C4-2B (cell line): ENCODE measurements at regions not wholly inside any gene's neighbourhood (a gene's known extent, or its start where the extent isn't known, plus 50 kb on each side); places are given as distances from the start of the nearest gene placed in this dataset.

Experiments used
- ZFX ChIP-seq: fragments of 450-650 bp; IDR thresholded peaks from 2 replicates; pipeline ENCODE4 v1.6.1; 2017
- TF ChIP-seq, protein P1 (sequence below): fragments of 450-650 bp; conservative IDR thresholded peaks from 2 replicates; pipeline ENCODE4 v1.5.1; 2017; ENCODE audit warnings: mild to moderate bottlenecking

- TF ChIP-seq, protein P1, sequence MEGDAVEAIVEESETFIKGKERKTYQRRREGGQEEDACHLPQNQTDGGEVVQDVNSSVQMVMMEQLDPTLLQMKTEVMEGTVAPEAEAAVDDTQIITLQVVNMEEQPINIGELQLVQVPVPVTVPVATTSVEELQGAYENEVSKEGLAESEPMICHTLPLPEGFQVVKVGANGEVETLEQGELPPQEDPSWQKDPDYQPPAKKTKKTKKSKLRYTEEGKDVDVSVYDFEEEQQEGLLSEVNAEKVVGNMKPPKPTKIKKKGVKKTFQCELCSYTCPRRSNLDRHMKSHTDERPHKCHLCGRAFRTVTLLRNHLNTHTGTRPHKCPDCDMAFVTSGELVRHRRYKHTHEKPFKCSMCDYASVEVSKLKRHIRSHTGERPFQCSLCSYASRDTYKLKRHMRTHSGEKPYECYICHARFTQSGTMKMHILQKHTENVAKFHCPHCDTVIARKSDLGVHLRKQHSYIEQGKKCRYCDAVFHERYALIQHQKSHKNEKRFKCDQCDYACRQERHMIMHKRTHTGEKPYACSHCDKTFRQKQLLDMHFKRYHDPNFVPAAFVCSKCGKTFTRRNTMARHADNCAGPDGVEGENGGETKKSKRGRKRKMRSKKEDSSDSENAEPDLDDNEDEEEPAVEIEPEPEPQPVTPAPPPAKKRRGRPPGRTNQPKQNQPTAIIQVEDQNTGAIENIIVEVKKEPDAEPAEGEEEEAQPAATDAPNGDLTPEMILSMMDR = no peak
- TF ChIP-seq ZFX = no peak
Measured at GRCh38 chr13:60852886-60853285, 455.9 kb downstream of the TDRD3 start.
